ENCODE measurements at regions not wholly inside any gene's neighbourhood (a gene's known extent, or its start where the extent isn't known, plus 50 kb on each side); places are given as distances from the start of the nearest gene placed in this dataset.
A peak's percentile ranks its signal among the peaks of the same experiment; 100 is the strongest.

- Histone ChIP-seq H2BK15ac (ENCODE audit: low read depth, low read length) (no peak overlapping the region), H3K9ac (ENCODE audit: low read depth, low read length) (no peak overlapping the region), H2AFZ (replicated peaks; ENCODE audit: low read length, poor library complexity) (no peak overlapping the region), H3K23ac (ENCODE audit: low read depth, low read length) (no peak overlapping the region), H4K20me1 (ENCODE audit: insufficient read depth, low read length) (no peaks in the 10 kb centered on the region), H3K18ac (ENCODE audit: low read depth, low read length) (no peak overlapping the region), H3K14ac (replicated peaks; ENCODE audit: low read depth, low read length) (no peak overlapping the region), H3K4me2 (ENCODE audit: low read depth, low read length) (no peak overlapping the region), H3K9me1 (ENCODE audit: insufficient read depth, low read length) (peaks cover 3% of the 10 kb centered on the region; the same call in 1 of the 2 replicates), H3K56ac (ENCODE audit: extremely low read depth, insufficient read depth, low read length) (no peak overlapping the region), H3K4ac (ENCODE audit: low read depth, low read length) (no peak overlapping the region), H3K27me3 (ENCODE audit: control insufficient read depth, insufficient read depth, low read length) (no peaks in the 10 kb centered on the region), H4K8ac (ENCODE audit: low read depth in 2 of 2, low read length in 2 of 2) (no peak overlapping the region), H2AK9ac (replicated peaks; ENCODE audit: low read depth, low read length, poor library complexity) (no peak overlapping the region), H4K5ac (ENCODE audit: low read depth, low read length) (no peak overlapping the region), H2BK20ac (ENCODE audit: low read depth, low read length) (no peak overlapping the region), H4K91ac (ENCODE audit: insufficient read depth, low read depth, low read length) (no peak overlapping the region), H2AK5ac (ENCODE audit: low read depth, low read length) (no peak overlapping the region), H3K4me1 (ENCODE audit: control insufficient read depth, insufficient read depth, low read length) (peaks cover 8% of the 10 kb centered on the region), H3K27ac (ENCODE audit: insufficient read depth, low read length) (no peak overlapping the region), H3K36me3 (ENCODE audit: control insufficient read depth, insufficient read depth, low read length) (no peaks in the 10 kb centered on the region), H2BK5ac (ENCODE audit: low read depth, low read length, poor library complexity, severe bottlenecking) (no peak overlapping the region), H3K4me3 (ENCODE audit: insufficient read depth, low read depth, low read length) (no peak overlapping the region), H3K79me1 (ENCODE audit: low read depth in 1 of 2, low read length in 2 of 2) (no peaks in the 10 kb centered on the region), H2BK120ac (ENCODE audit: low read depth, low read length) (no peak overlapping the region), H3K9me3 (ENCODE audit: control insufficient read depth, insufficient read depth, low read length) (no peaks in the 10 kb centered on the region)
- in situ Hi-C loops (cut with MboI; ENCODE audit: low sequenced_read_pairs): no loop called here
- DNase-seq: peak; percentile 13
- intact Hi-C loops (cut with micrococcal nuclease): no loop called here
- POLR2A ChIA-PET (ENCODE audit: unreplicated experiment): no interaction called here
- CTCF ChIA-PET: no interaction called here
- no peak for ATAC-seq (ENCODE audit: low read depth)
- WGBS, 2 experiments (ENCODE audit: extremely low coverage in 2 of 2, insufficient read length in 1 of 2): no CpG with 5 or more reads among the region's 2 CpGs
- no TSS peak for BruUV-seq (replicated peaks)
- dilution Hi-C loops (cut with HindIII; ENCODE audit: low sequenced_read_pairs, unreplicated experiment): no loop called here
- no peak for TF ChIP-seq RFX5 (IDR thresholded peaks at IDR 0.05; ENCODE audit: low read depth, low read length)
- TF ChIP-seq FOS (IDR thresholded peaks at IDR 0.05; ENCODE audit: low read depth, low read length): no peak
- no peak for TF ChIP-seq RAD21 (IDR thresholded peaks at IDR 0.05; ENCODE audit: low read length)
- peak; percentile 53; the same call in 1 of the 2 replicates for TF ChIP-seq CEBPB (IDR thresholded peaks at IDR 0.05; ENCODE audit: low read depth, low read length)
These were observed 115.6 kb upstream of the ADAMTSL1 start for GRCh38 chr9:18358325-18358724.
